Chondrocyte (in vitro differentiated cells): ENCODE measurements at regions not wholly inside any gene's neighbourhood (a gene's known extent, or its start where the extent isn't known, plus 50 kb on each side); places are given as distances from the start of the nearest gene placed in this dataset.

Experiments used
- DNase-seq: peaks from one replicate; pipeline ENCODE4 v3.0.0; 2021; ENCODE audit warnings: mixed read lengths, low spot score
- H3K27ac Mint-ChIP-seq: one replicate; pipeline ENCODE4 v1.8.0; 2021; ENCODE audit warnings: mild to moderate bottlenecking, moderate library complexity, mixed read lengths; ENCODE audit not compliant: unreplicated experiment
- H3K27me3 Mint-ChIP-seq: 2 replicates; pipeline ENCODE4 v1.8.0; 2021; ENCODE audit warnings: low read depth, mixed read lengths
- H3K36me3 Mint-ChIP-seq: 2 replicates; pipeline ENCODE4 v1.8.0; 2021; ENCODE audit warnings: low read depth, mixed read lengths
- H3K4me1 Mint-ChIP-seq: 2 replicates; pipeline ENCODE4 v1.8.0; 2021; ENCODE audit warnings: low read depth, mild to moderate bottlenecking, mixed read lengths
- H3K4me3 Mint-ChIP-seq: one replicate; pipeline ENCODE4 v1.8.0; 2021; ENCODE audit warnings: mild to moderate bottlenecking, moderate library complexity, mixed read lengths; ENCODE audit not compliant: unreplicated experiment
- H3K9me3 Mint-ChIP-seq: 2 replicates; pipeline ENCODE4 v1.8.0; 2021; ENCODE audit warnings: low read depth, mixed read lengths
- TF ChIP-seq, protein P1 (sequence below): fragments of 200-600 bp; sonication (generic); IDR thresholded peaks from 2 replicates; pipeline ENCODE4 v1.5.0; 2021; ENCODE audit warnings: antibody characterized with exemption, mild to moderate bottlenecking, moderate library complexity

GRCh38 chr4:96301715-96302114 lies 461.8 kb downstream of the PDHA2 start:
- no peaks in the 10 kb centered on the region for H3K27me3 Mint-ChIP-seq
- H3K4me3 Mint-ChIP-seq: no peak overlapping the region
- no peaks in the 10 kb centered on the region for H3K36me3 Mint-ChIP-seq
- H3K9me3 Mint-ChIP-seq: no peaks in the 10 kb centered on the region
- TF ChIP-seq, protein P1, sequence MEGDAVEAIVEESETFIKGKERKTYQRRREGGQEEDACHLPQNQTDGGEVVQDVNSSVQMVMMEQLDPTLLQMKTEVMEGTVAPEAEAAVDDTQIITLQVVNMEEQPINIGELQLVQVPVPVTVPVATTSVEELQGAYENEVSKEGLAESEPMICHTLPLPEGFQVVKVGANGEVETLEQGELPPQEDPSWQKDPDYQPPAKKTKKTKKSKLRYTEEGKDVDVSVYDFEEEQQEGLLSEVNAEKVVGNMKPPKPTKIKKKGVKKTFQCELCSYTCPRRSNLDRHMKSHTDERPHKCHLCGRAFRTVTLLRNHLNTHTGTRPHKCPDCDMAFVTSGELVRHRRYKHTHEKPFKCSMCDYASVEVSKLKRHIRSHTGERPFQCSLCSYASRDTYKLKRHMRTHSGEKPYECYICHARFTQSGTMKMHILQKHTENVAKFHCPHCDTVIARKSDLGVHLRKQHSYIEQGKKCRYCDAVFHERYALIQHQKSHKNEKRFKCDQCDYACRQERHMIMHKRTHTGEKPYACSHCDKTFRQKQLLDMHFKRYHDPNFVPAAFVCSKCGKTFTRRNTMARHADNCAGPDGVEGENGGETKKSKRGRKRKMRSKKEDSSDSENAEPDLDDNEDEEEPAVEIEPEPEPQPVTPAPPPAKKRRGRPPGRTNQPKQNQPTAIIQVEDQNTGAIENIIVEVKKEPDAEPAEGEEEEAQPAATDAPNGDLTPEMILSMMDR: no peak
- H3K4me1 Mint-ChIP-seq: no peaks in the 10 kb centered on the region
- no peak for DNase-seq
- H3K27ac Mint-ChIP-seq: no peak overlapping the region

- H3K27me3 Mint-ChIP-seq: no peaks in the 10 kb centered on the region
- DNase-seq: no peak
- H3K4me1 Mint-ChIP-seq: no peaks in the 10 kb centered on the region
- H3K4me3 Mint-ChIP-seq: no peak overlapping the region
- H3K36me3 Mint-ChIP-seq: no peaks in the 10 kb centered on the region
- peaks cover 9% of the 10 kb centered on the region for H3K9me3 Mint-ChIP-seq
- no peak overlapping the region for H3K27ac Mint-ChIP-seq
- TF ChIP-seq, protein P1: no peak
Observed at GRCh38 chr4:96305030-96305429, 465.1 kb downstream of the PDHA2 start.

DNA sequence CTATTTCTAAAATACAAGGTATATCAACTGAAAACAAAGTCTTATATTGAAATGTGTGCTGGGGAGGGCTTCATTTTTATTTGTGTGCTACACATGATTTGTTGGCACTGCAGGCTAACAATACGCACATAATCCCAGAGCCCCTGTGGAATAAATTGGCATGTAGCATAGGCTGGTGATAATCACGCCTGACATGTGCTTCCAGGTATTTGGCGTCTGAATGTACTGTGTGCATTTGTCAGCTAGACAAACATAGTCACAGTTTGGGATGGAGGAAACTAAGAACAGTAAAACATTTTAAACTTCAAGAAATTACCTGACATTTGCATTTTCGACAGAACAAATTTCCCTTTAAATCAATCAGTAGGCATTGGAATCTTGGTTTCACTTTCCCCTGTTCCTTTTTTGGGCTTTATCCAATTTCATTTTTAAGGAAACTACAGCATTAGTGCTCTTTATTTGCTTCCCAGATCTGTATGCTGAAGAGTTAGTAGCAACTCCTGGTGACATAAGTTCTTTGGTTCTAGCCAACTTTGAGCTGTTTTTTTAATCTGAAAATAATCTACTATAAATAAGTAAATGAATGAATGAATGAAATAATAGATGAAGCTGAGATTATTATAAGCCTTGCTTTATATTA lies 472.3 kb downstream of the PDHA2 start:
- H3K36me3 Mint-ChIP-seq: no peaks in the 10 kb centered on the region
- H3K4me1 Mint-ChIP-seq: no peaks in the 10 kb centered on the region
- H3K27me3 Mint-ChIP-seq: peaks cover 5% of the 10 kb centered on the region
- TF ChIP-seq, protein P1: no peak
- H3K4me3 Mint-ChIP-seq: no peak overlapping the region
- H3K9me3 Mint-ChIP-seq: peaks cover 9% of the 10 kb centered on the region
- no peak for DNase-seq
- H3K27ac Mint-ChIP-seq: no peak overlapping the region

DNA sequence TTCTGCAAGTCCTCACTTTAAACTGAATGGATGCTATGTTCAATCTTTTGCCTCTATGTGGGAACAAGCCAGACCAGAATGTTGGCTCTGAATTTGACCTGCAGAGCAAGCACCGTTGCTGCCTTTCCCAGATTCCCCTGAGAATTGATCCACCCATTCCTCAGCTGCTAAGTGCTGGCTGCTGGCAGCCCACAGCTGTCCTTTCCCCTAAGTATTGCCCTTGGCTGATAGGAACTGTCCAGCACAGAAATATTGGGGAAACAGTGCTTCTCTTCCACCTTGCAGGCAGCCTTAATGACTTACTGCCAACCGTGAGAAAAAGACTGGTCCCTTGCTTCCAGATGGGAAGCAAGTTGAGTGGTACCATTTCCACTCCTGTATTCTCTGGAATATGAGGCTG lies 475.9 kb downstream of the PDHA2 start:
- DNase-seq: no peak
- Mint-ChIP-seq H3K27ac (no peak overlapping the region), H3K27me3 (peaks cover 5% of the 10 kb centered on the region), H3K4me1 (no peaks in the 10 kb centered on the region), H3K36me3 (no peaks in the 10 kb centered on the region), H3K9me3 (no peaks in the 10 kb centered on the region), H3K4me3 (no peak overlapping the region)
- TF ChIP-seq, protein P1: no peak

DNA sequence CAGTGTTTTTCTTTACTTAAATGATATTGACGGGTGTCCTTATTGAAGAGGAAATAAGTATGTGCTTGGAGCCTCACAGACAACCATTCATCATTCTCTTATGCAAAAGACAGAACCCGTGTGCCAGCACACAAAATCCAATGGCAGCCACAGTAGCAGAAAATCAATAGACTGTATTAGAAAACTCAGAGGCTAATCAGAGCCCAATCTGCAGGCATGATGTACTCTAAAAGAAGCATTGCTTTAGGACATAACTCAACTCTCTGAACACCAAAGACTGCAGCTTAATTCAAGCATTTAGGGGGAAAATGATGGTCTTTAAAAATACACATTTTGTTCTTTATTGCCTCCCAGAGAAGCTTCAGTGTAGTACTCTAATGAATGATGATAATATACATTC lies 476.9 kb downstream of the PDHA2 start:
- H3K27me3 Mint-ChIP-seq: peaks cover 5% of the 10 kb centered on the region
- DNase-seq: no peak
- no peak overlapping the region for H3K4me3 Mint-ChIP-seq
- TF ChIP-seq, protein P1: no peak
- H3K4me1 Mint-ChIP-seq: no peaks in the 10 kb centered on the region
- H3K9me3 Mint-ChIP-seq: no peaks in the 10 kb centered on the region
- H3K36me3 Mint-ChIP-seq: no peaks in the 10 kb centered on the region
- H3K27ac Mint-ChIP-seq: no peak overlapping the region
